Loucy (cell line): ENCODE measurements at regions not wholly inside any gene's neighbourhood (a gene's known extent, or its start where the extent isn't known, plus 50 kb on each side); places are given as distances from the start of the nearest gene placed in this dataset.

Experiments used
- H2AFZ ChIP-seq: fragments of 200-600 bp; sonication (generic); 2 replicates; pipeline ENCODE4 v1.6.0; 2016; ENCODE audit warnings: antibody characterized with exemption, mild to moderate bottlenecking, low read length, moderate library complexity
- H3F3A ChIP-seq: fragments of 200-600 bp; 2 replicates; pipeline ENCODE4 v1.6.0; 2016; ENCODE audit warnings: antibody characterized with exemption, low read depth, mild to moderate bottlenecking
- H3K27me3 ChIP-seq: fragments of 200-600 bp; sonication (generic); 2 replicates; pipeline ENCODE4 v1.6.1; 2014; ENCODE audit warnings: low read length, mild to moderate bottlenecking; ENCODE audit not compliant: insufficient read depth, poor library complexity, severe bottlenecking
- H3K36me3 ChIP-seq: fragments of 200-600 bp; sonication (generic); 2 replicates; pipeline ENCODE4 v1.6.1; 2016; ENCODE audit warnings: low read length; ENCODE audit not compliant: insufficient read depth
- H3K4me1 ChIP-seq: fragments of 200-600 bp; sonication (generic); 2 replicates; pipeline ENCODE4 v1.5.1; 2014; ENCODE audit warnings: low read length, mild to moderate bottlenecking; ENCODE audit not compliant: insufficient read depth, poor library complexity, severe bottlenecking
- H3K4me2 ChIP-seq: fragments of 200-600 bp; sonication (generic); 2 replicates; pipeline ENCODE4 v1.6.0; 2014; ENCODE audit warnings: antibody characterized with exemption, low read length, low read depth, mild to moderate bottlenecking; ENCODE audit not compliant: poor library complexity, severe bottlenecking
- H3K4me3 ChIP-seq: fragments of 200-600 bp; sonication (generic); 2 replicates; pipeline ENCODE4 v1.5.1; 2014; ENCODE audit warnings: low read length, mild to moderate bottlenecking, mixed read lengths; ENCODE audit not compliant: poor library complexity, severe bottlenecking
- H3K79me2 ChIP-seq: fragments of 200-600 bp; sonication (generic); 2 replicates; pipeline ENCODE4 v1.6.1; 2014; ENCODE audit warnings: low read length; ENCODE audit not compliant: insufficient read depth
- H3K9ac ChIP-seq: fragments of 200-600 bp; sonication (generic); 2 replicates; pipeline ENCODE4 v1.6.0; 2014; ENCODE audit warnings: mild to moderate bottlenecking, low read depth, low read length, moderate library complexity; ENCODE audit not compliant: poor library complexity, severe bottlenecking
- H3K9me2 ChIP-seq: fragments of 200-600 bp; sonication (generic); replicated peaks from 2 replicates; pipeline ENCODE4 v1.6.1; 2016; ENCODE audit warnings: low read depth, low read length, mixed read lengths
- H3K9me3 ChIP-seq: fragments of 200-600 bp; sonication (generic); 2 replicates; pipeline ENCODE4 v1.6.1; 2014; ENCODE audit warnings: mild to moderate bottlenecking, antibody characterized with exemption, low read length, low read depth; ENCODE audit not compliant: insufficient read depth
- H4K20me1 ChIP-seq: fragments of 200-600 bp; sonication (generic); 2 replicates; pipeline ENCODE4 v1.6.0; 2014; ENCODE audit warnings: antibody characterized with exemption, low read length, mild to moderate bottlenecking; ENCODE audit not compliant: insufficient read depth, poor library complexity, severe bottlenecking
- CTCF ChIP-seq: fragments of 200-600 bp; sonication (generic); conservative IDR thresholded peaks from 2 replicates; pipeline ENCODE4 v1.5.1; 2014; ENCODE audit warnings: mild to moderate bottlenecking, antibody characterized with exemption, low read length
- EZH2phosphoT487 ChIP-seq: fragments of 200-600 bp; IDR thresholded peaks from 2 replicates; pipeline ENCODE4 v1.6.1; 2018; ENCODE audit warnings: antibody characterized with exemption, mild to moderate bottlenecking, moderate library complexity, borderline replicate concordance

- H3K4me3 ChIP-seq = no peak overlapping the region
- no peak overlapping the region for H3K9ac ChIP-seq
- no peaks in the 10 kb centered on the region for H3K4me1 ChIP-seq
- no peaks in the 10 kb centered on the region for H4K20me1 ChIP-seq
- no peaks in the 10 kb centered on the region for H3K27me3 ChIP-seq
- no peak overlapping the region for H3K4me2 ChIP-seq
- no peaks in the 10 kb centered on the region for H3K9me2 ChIP-seq
- TF ChIP-seq EZH2phosphoT487 = no peak
- TF ChIP-seq CTCF = no peak
- H3K79me2 ChIP-seq = no peaks in the 10 kb centered on the region
- no peaks in the 10 kb centered on the region for H3F3A ChIP-seq
- no peaks in the 10 kb centered on the region for H3K36me3 ChIP-seq
- no peak overlapping the region for H2AFZ ChIP-seq
- no peaks in the 10 kb centered on the region for H3K9me3 ChIP-seq
These were observed 86.1 kb upstream of the AKIRIN2 start for GRCh38 chr6:87788141-87788540.

- no peaks in the 10 kb centered on the region for H3K36me3 ChIP-seq
These were observed 83.3 kb upstream of the AKIRIN2 start for GRCh38 chr6:87785229-87785862.

GRCh38 chr6:87784690-87785089, 82.7 kb upstream of the AKIRIN2 start:
- Histone ChIP-seq H3K9me2 (no peaks in the 10 kb centered on the region), H2AFZ (no peak overlapping the region), H4K20me1 (no peaks in the 10 kb centered on the region), H3K4me3 (no peak overlapping the region), H3K4me1 (no peaks in the 10 kb centered on the region), H3K27me3 (no peaks in the 10 kb centered on the region), H3K79me2 (no peaks in the 10 kb centered on the region), H3K9me3 (no peaks in the 10 kb centered on the region), H3K36me3 (no peaks in the 10 kb centered on the region), H3K4me2 (no peak overlapping the region), H3F3A (no peaks in the 10 kb centered on the region), H3K9ac (no peak overlapping the region)
- TF ChIP-seq CTCF (no peak), EZH2phosphoT487 (no peak)

More at GRCh38 chr6:87785229-87785862, 83.3 kb upstream of the AKIRIN2 start:
- no peaks in the 10 kb centered on the region for H3K9me3 ChIP-seq
- no peaks in the 10 kb centered on the region for H3K9me2 ChIP-seq
- no peak overlapping the region for H3K4me3 ChIP-seq
- TF ChIP-seq EZH2phosphoT487 = no peak
- no peak for TF ChIP-seq CTCF
- H3K4me2 ChIP-seq = no peak overlapping the region
- H3K9ac ChIP-seq = no peak overlapping the region
- H3F3A ChIP-seq = no peaks in the 10 kb centered on the region
- H3K79me2 ChIP-seq = no peaks in the 10 kb centered on the region
- H3K27me3 ChIP-seq = no peaks in the 10 kb centered on the region
- H4K20me1 ChIP-seq = no peaks in the 10 kb centered on the region
- no peak overlapping the region for H2AFZ ChIP-seq
- H3K4me1 ChIP-seq = no peaks in the 10 kb centered on the region
